Cardiac muscle cell (in vitro differentiated cells and primary cell): ENCODE measurements at regions not wholly inside any gene's neighbourhood (a gene's known extent, or its start where the extent isn't known, plus 50 kb on each side); places are given as distances from the start of the nearest gene placed in this dataset.

Source experiments
- DNase-seq, 2 donors: peaks; one replicate each; pipeline versions ENCODE4 v3.0.0 to v3.0.0-alpha.2; 2010 to 2017; ENCODE audit warnings: low read depth in 1 of 2, low spot score in 1 of 2
- H3K27ac ChIP-seq: fragments of 200-600 bp; sonication (generic); 2 replicates; pipeline ENCODE4 v1.5.1; 2016
- H3K27me3 ChIP-seq: fragments of 200-600 bp; sonication (generic); 2 replicates; pipeline ENCODE4 v1.6.0; 2016; ENCODE audit warnings: control low read depth
- H3K36me3 ChIP-seq: fragments of 200-600 bp; sonication (generic); 2 replicates; pipeline ENCODE4 v1.5.1; 2016; ENCODE audit warnings: control low read depth
- H3K4me1 ChIP-seq: fragments of 200-600 bp; sonication (generic); 2 replicates; pipeline ENCODE4 v1.8.1; 2017; ENCODE audit warnings: low read depth, mild to moderate bottlenecking, mixed run types
- H3K4me3 ChIP-seq: fragments of 200-600 bp; sonication (generic); 2 replicates; pipeline ENCODE4 v1.5.1; 2016; ENCODE audit warnings: mild to moderate bottlenecking
- H3K9me3 ChIP-seq: fragments of 200-600 bp; sonication (generic); 2 replicates; pipeline ENCODE4 v1.5.1; 2017; ENCODE audit warnings: low read depth, mild to moderate bottlenecking, control low read depth
- TF ChIP-seq, protein P1 (sequence below): IDR thresholded peaks from 2 replicates; pipeline ENCODE4 v1.5.1; 2012; ENCODE audit warnings: low read depth, mild to moderate bottlenecking, low read length

DNA sequence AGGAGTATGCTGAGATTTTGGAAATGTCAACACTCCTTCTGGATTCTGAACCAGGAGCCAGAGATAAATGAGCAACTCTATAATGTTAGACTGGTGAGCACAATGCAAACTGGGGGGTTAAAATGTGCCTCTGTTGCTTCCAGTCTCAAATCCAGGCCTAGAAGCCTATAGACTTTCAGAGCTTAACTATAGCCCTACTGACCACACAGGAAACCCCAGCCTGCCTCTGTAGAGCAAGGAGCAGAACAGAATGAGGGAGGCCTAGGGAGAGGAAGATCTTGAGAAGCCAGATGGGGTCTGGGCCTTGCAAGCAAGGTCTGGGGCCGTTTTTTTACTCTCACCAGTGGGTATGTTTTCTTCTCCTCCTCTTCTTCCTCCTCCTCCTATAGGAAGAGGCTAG lies 225.4 kb upstream of the KITLG start:
- H3K4me1 ChIP-seq = no peaks in the 10 kb centered on the region
- H3K27ac ChIP-seq = no peak overlapping the region
- no peaks in the 10 kb centered on the region for H3K9me3 ChIP-seq
- H3K4me3 ChIP-seq = no peak overlapping the region
- no peak for DNase-seq
- H3K36me3 ChIP-seq = no peaks in the 10 kb centered on the region
- no peaks in the 10 kb centered on the region for H3K27me3 ChIP-seq
- TF ChIP-seq, protein P1, sequence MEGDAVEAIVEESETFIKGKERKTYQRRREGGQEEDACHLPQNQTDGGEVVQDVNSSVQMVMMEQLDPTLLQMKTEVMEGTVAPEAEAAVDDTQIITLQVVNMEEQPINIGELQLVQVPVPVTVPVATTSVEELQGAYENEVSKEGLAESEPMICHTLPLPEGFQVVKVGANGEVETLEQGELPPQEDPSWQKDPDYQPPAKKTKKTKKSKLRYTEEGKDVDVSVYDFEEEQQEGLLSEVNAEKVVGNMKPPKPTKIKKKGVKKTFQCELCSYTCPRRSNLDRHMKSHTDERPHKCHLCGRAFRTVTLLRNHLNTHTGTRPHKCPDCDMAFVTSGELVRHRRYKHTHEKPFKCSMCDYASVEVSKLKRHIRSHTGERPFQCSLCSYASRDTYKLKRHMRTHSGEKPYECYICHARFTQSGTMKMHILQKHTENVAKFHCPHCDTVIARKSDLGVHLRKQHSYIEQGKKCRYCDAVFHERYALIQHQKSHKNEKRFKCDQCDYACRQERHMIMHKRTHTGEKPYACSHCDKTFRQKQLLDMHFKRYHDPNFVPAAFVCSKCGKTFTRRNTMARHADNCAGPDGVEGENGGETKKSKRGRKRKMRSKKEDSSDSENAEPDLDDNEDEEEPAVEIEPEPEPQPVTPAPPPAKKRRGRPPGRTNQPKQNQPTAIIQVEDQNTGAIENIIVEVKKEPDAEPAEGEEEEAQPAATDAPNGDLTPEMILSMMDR = no peak

DNA sequence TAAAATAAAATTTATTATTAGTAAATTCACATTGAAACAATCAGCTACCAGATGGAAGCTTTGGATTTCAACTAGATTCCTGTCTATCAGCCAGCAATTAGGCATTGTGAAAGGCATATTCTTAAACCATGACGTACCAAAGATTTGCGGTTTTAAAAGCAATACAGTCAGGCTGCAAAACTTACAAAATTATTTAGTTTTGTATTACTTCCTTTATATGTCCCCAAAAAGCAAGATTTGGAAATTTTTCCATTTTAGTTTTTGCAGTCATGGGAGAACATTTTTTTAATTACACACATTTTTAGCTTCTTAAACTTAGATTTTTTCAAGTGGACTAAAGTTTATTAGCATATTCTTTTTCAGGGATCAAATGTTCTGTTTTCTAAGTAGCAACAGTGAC lies 225.0 kb upstream of the KITLG start:
- Histone ChIP-seq H3K4me3 (no peak overlapping the region), H3K4me1 (no peaks in the 10 kb centered on the region), H3K36me3 (no peaks in the 10 kb centered on the region), H3K27ac (no peak overlapping the region), H3K27me3 (no peaks in the 10 kb centered on the region), H3K9me3 (no peaks in the 10 kb centered on the region)
- DNase-seq = no peak
- TF ChIP-seq, protein P1 = no peak

DNA sequence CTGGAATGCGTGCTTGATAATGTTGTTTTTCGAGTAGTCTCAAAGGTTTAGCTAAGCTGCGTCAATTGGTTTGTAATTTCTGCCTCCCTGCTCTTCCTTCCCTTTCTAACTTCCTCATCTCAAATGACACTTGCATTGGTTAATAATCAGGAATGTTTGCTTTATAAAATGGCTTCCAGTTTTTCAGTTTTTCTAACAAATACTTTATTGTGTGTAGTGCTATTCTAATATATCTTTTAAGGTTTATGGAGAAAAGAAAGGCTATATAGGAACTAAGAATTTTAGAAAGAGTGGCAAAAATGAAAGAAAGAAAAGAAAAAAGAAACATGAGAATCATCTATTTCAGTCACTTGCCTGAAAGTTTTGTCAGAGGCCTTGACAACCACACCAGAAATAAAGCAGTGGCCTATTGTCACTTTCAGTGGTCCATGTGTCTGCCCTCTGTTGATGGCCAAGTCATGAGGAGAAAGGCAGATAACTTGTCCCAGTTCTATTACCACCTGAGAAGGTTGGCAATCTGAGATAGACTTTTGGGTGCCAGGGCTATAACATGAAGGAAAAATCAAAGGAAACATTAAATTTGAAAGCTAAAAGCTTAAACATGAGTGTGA lies 221.9 kb upstream of the KITLG start:
- DNase-seq = no peak
- H3K27ac ChIP-seq = no peak overlapping the region

DNA sequence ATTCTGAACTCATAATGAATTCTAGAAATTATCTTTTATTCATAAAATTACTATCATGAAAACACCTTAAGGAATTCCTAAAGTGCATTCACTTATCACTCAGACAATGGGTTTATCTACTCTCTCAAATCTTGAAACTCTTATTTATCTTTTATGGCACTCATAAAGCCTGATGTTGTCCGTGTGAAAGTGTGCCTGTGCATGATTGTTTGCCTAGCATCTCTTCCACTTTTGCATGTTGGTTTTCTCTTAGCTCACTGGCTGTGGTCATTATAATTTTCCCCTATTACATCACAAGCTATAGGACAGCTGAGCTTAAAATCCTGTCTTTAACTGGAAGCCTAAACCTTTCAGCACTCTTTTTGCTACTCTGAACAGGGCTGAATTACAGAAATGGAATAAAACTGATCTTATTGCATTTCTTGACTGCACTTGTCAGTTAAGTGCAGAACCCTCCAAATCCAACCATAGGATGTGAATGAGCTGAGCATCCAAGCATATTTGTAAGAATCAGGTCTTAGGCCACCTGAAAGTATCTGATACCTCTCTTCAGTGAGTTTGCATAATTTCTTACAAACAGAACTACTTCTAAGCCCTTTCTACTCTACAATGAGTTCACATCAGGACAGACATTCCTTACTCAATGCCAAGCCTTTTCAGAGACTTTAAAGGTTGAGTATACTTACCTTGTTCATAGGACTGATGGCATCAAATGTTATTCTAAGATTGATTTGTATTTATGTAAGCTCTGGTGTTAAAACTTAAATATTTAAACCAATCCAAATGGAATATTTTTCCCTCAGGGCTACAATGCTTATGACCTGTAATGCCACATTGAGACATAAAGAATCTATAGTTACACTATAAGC lies 221.2 kb upstream of the KITLG start:
- TF ChIP-seq, protein P1 = no peak
- Histone ChIP-seq H3K9me3 (no peaks in the 10 kb centered on the region), H3K27ac (no peak overlapping the region), H3K4me1 (no peaks in the 10 kb centered on the region), H3K27me3 (no peaks in the 10 kb centered on the region), H3K4me3 (no peak overlapping the region), H3K36me3 (no peaks in the 10 kb centered on the region)
- DNase-seq = no peak

More for the DNA sequence above, 221.9 kb upstream of the KITLG start:
- no peaks in the 10 kb centered on the region for H3K27me3 ChIP-seq
- H3K4me3 ChIP-seq = no peak overlapping the region
- TF ChIP-seq, protein P1 = no peak
- H3K9me3 ChIP-seq = no peaks in the 10 kb centered on the region
- H3K36me3 ChIP-seq = no peaks in the 10 kb centered on the region
- H3K4me1 ChIP-seq = no peaks in the 10 kb centered on the region

DNA sequence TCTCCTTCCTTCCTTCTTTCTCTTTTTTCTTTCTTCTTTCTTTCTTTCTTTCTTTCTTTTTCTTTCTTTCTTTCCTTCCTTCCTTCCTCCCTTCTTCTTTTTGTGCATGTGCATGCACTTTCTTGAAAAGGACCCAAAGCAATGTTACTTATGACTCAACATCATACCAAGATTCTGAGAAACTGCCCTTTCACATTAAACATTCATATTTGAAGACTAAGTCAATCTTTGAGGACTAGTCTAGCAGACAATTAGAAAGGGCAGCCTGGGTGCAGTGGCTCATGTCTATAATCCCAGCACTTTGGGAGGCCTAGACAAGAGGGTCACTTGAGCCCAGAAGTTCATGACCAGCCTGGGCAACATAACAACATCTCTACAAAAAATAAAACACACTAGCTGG lies 212.8 kb upstream of the KITLG start:
- Histone ChIP-seq H3K4me1 (no peaks in the 10 kb centered on the region), H3K4me3 (no peak overlapping the region), H3K27ac (no peak overlapping the region), H3K9me3 (no peaks in the 10 kb centered on the region), H3K36me3 (no peaks in the 10 kb centered on the region), H3K27me3 (no peaks in the 10 kb centered on the region)
- TF ChIP-seq, protein P1 = no peak
- no peak for DNase-seq
